GM12878 (cell line): ENCODE measurements at regions not wholly inside any gene's neighbourhood (a gene's known extent, or its start where the extent isn't known, plus 50 kb on each side); places are given as distances from the start of the nearest gene placed in this dataset.

ENCODE experiments used
- ATAC-seq: fragments of 200-7000 bp; cut with Tn5 transposase; 3 replicates; pipeline ENCODE4 v1.9.1; 2020; ENCODE audit warnings: mild to moderate bottlenecking, moderate library complexity
- BruUV-seq: library from RNA; stranded (reverse); fragments of 400-500 nt; replicated peaks from 2 replicates; lab custom pipeline; 2021; lab: Mats Ljungman, UMichigan
- CTCF ChIA-PET: fragments of 300-600 bp; sonication (Branson Sonifier 250); formaldehyde crosslinking; extraction: SDS; loops from one replicate; lab custom pipeline; 2021; ENCODE audit warnings: inconsistent platforms; lab: Yijun Ruan, JAX
- POLR2A ChIA-PET: fragments of 350-600 bp; formaldehyde crosslinking; extraction: SDS; loops from one replicate; lab custom pipeline; 2021; ENCODE audit warnings: inconsistent platforms; lab: Charles Lee
- RAD21 ChIA-PET: fragments of 300-600 bp; sonication (Branson Sonifier 250); formaldehyde crosslinking; loops from one replicate; lab custom pipeline; 2023; ENCODE audit warnings: antibody characterized with exemption; ENCODE audit not compliant: unreplicated experiment; lab: Charles Lee
- SMC1A ChIA-PET: fragments of 300-600 bp; sonication (Branson Sonifier 250); formaldehyde crosslinking; loops from one replicate; lab custom pipeline; 2023; ENCODE audit not compliant: unreplicated experiment, uncharacterized antibody; lab: Charles Lee
- DNase-seq: peaks from one replicate; pipeline ENCODE4 v3.0.0-alpha.2; 2011; ENCODE audit warnings: low read depth, low spot score
- FAIRE-seq: peaks from 3 replicates; lab custom pipeline; 2011; peaks lifted over from hg19 to GRCh38; lab: Jason Lieb, UNC
- H2AFZ ChIP-seq: 2 replicates; pipeline ENCODE4 v1.6.0; 2011; ENCODE audit warnings: low read depth, low read length, control low read depth; ENCODE audit not compliant: control insufficient read depth
- H3K27ac ChIP-seq: 2 replicates; pipeline ENCODE4 v1.5.1; 2011; ENCODE audit warnings: control low read depth; ENCODE audit not compliant: control insufficient read depth, insufficient read depth
- H3K27me3 ChIP-seq, 2 experiments: replicated peaks in 1 of 2; 2 replicates each; pipeline versions ENCODE4 v1.6.0 to v1.6.1; 2011; ENCODE audit warnings: low read length in 1 of 2; ENCODE audit not compliant: control insufficient read depth in 2 of 2, insufficient read depth in 2 of 2
- H3K36me3 ChIP-seq, 2 experiments: 2 replicates each; pipeline ENCODE4 v1.5.1; 2011; ENCODE audit warnings: low read length in 1 of 2; ENCODE audit not compliant: control insufficient read depth in 2 of 2, insufficient read depth in 2 of 2
- H3K4me1 ChIP-seq: 2 replicates; pipeline ENCODE4 v1.6.1; 2011; ENCODE audit warnings: mild to moderate bottlenecking, low read length, moderate library complexity, mixed read lengths; ENCODE audit not compliant: control insufficient read depth, insufficient read depth
- H3K4me2 ChIP-seq: 2 replicates; pipeline ENCODE4 v1.6.0; 2011; ENCODE audit warnings: control low read depth; ENCODE audit not compliant: control insufficient read depth, insufficient read depth
- H3K4me3 ChIP-seq: fragments of 200-600 bp; sonication (generic); 2 replicates; pipeline ENCODE4 v1.5.1; 2016
- H3K79me2 ChIP-seq: 2 replicates; pipeline ENCODE4 v1.6.0; 2011; ENCODE audit warnings: low read length; ENCODE audit not compliant: control insufficient read depth, insufficient read depth
- H3K9ac ChIP-seq: 2 replicates; pipeline ENCODE4 v1.8.0; 2011; ENCODE audit warnings: low read length, control low read depth, mixed read lengths; ENCODE audit not compliant: control insufficient read depth, insufficient read depth
- H3K9me3 ChIP-seq: replicated peaks from 3 replicates; pipeline ENCODE4 v1.5.1; 2011; ENCODE audit warnings: mild to moderate bottlenecking, low read length; ENCODE audit not compliant: control insufficient read depth, insufficient read depth
- H4K20me1 ChIP-seq: 2 replicates; pipeline ENCODE4 v1.6.0; 2011; ENCODE audit not compliant: control insufficient read depth, insufficient read depth
- BACH1 ChIP-seq: fragments of 450-650 bp; IDR thresholded peaks from 2 replicates; pipeline ENCODE4 v1.6.1; 2017; ENCODE audit warnings: mild to moderate bottlenecking, borderline replicate concordance
- BMI1 ChIP-seq: fragments of 450-650 bp; IDR thresholded peaks from 2 replicates; pipeline ENCODE4 v1.6.1; 2016; ENCODE audit warnings: mild to moderate bottlenecking, moderate library complexity, borderline replicate concordance
- CBFB ChIP-seq: IDR thresholded peaks from 2 replicates; pipeline ENCODE4 v1.6.1; 2016; ENCODE audit warnings: antibody characterized with exemption, low read depth
- ETV6 ChIP-seq, 2 experiments: fragments of 450-650 bp in 1 of 2; IDR thresholded peaks in 1 of 2; conservative IDR thresholded peaks in 1 of 2; 2 replicates each; pipeline ENCODE4 v1.6.1; 2014; ENCODE audit warnings: antibody characterized with exemption in 1 of 2, borderline replicate concordance in 1 of 2, low read depth in 1 of 2, mild to moderate bottlenecking in 1 of 2, moderate library complexity in 1 of 2
- EZH2 ChIP-seq: IDR thresholded peaks from 2 replicates; pipeline ENCODE4 v1.6.1; 2012; ENCODE audit warnings: low read depth, mild to moderate bottlenecking, control low read depth, inconsistent platforms, low read length, borderline replicate concordance; ENCODE audit not compliant: control insufficient read depth
- HSF1 ChIP-seq: fragments of 150-350 bp; IDR thresholded peaks from 2 replicates; pipeline ENCODE4 v1.6.1; 2014; ENCODE audit warnings: mild to moderate bottlenecking, low read depth, low read length
- IKZF2 ChIP-seq, 2 experiments: fragments of 450-650 bp; IDR thresholded peaks; 2 replicates each; pipeline ENCODE4 v1.6.1; 2017; ENCODE audit warnings: mild to moderate bottlenecking in 2 of 2, moderate library complexity in 2 of 2
- IRF4 ChIP-seq: IDR thresholded peaks from 2 replicates; pipeline ENCODE4 v1.6.1; 2011; ENCODE audit warnings: low read depth, low read length
- MEF2A ChIP-seq: IDR thresholded peaks from 2 replicates; pipeline ENCODE4 v1.6.1; 2011; ENCODE audit warnings: low read depth, mild to moderate bottlenecking, low read length, moderate library complexity; ENCODE audit not compliant: insufficient read depth
- MYC ChIP-seq: IDR thresholded peaks from 2 replicates; pipeline ENCODE4 v1.6.1; 2011; ENCODE audit warnings: mild to moderate bottlenecking, low read length, moderate library complexity, inconsistent platforms; ENCODE audit not compliant: insufficient read depth, insufficient replicate concordance, insufficient read length, severe bottlenecking
- NR2C2 ChIP-seq: IDR thresholded peaks from 2 replicates; pipeline ENCODE4 v1.6.1; 2011; ENCODE audit warnings: borderline replicate concordance, low read depth; ENCODE audit not compliant: control insufficient read depth, insufficient read length
- POU2F2 ChIP-seq: IDR thresholded peaks from 3 replicates; pipeline ENCODE4 v1.6.1; 2011; ENCODE audit warnings: low read depth, mild to moderate bottlenecking, low read length, borderline replicate concordance
- RCOR1 ChIP-seq: conservative IDR thresholded peaks from 2 replicates; pipeline ENCODE4 v1.6.1; 2012; ENCODE audit warnings: low read depth, low read length, improper control_type of control experiment
- SMAD5 ChIP-seq: IDR thresholded peaks from 2 replicates; pipeline ENCODE4 v1.6.1; 2016; ENCODE audit warnings: antibody characterized with exemption, low read depth
- USF1 ChIP-seq: IDR thresholded peaks from 2 replicates; pipeline ENCODE4 v1.6.1; 2011; ENCODE audit warnings: borderline replicate concordance, low read depth, mild to moderate bottlenecking, moderate library complexity, mixed read lengths, low read length; ENCODE audit not compliant: insufficient read depth; ENCODE audit errors: extremely low read length
- ZBED1 ChIP-seq: IDR thresholded peaks from 2 replicates; pipeline ENCODE4 v1.6.1; 2016; ENCODE audit warnings: borderline replicate concordance
- WGBS: methylation state at CpG from one replicate; pipeline ENCODE4 v1.1.6; 2016; ENCODE audit warnings: low lambda C conversion rate; ENCODE audit not compliant: insufficient replicate concordance, insufficient coverage; ENCODE audit errors: missing lambda C conversion rate; 5-methylcytosine and 5-hydroxymethylcytosine counted together
- in situ Hi-C: fragments of 300-500 bp; cut with MboI; formaldehyde crosslinking; loops from 9 replicates; pipeline ENCODE4 v1.14.3; 2018; ENCODE audit warnings: mixed read lengths
- intact Hi-C: fragments of 100-400 bp; cut with micrococcal nuclease; formaldehyde crosslinking; loops from one replicate; pipeline ENCODE4 v1.14.2; 2022; ENCODE audit not compliant: unreplicated experiment
- TF ChIP-seq, protein P1 (sequence below): fragments of 450-650 bp; IDR thresholded peaks from 2 replicates; pipeline ENCODE4 v1.6.1; 2018; ENCODE audit warnings: mild to moderate bottlenecking, low read depth, moderate library complexity; ENCODE audit not compliant: partially characterized antibody

- WGBS, result 57% methylated on average over 5 of the region's 5 CpGs
- H2AFZ ChIP-seq, result no peak overlapping the region
- H3K27me3 ChIP-seq, result peaks cover 1 to 5% of the 10 kb centered on the region in 2 experiments; a peak in 2 of 4 replicates
- SMC1A ChIA-PET, result interaction anchor here (0.7 kb wide), 1 partner anchor 11 kb away, joined by 3 read pairs; no protein-coding TSS in a partner anchor
- intact Hi-C loops (no loop called here), in situ Hi-C loops (no loop called here)
- RAD21 ChIA-PET, result no interaction called here
- no peaks in the 10 kb centered on the region for H4K20me1 ChIP-seq
- no peak overlapping the region for H3K4me3 ChIP-seq
- no peak overlapping the region for H3K4me2 ChIP-seq
- BruUV-seq, result no TSS peak
- ATAC-seq (no peak), FAIRE-seq (no peak), DNase-seq (no peak)
- POLR2A ChIA-PET, result no interaction called here
- H3K9ac ChIP-seq, result no peak overlapping the region
- CTCF ChIA-PET, result no interaction called here
- H3K9me3 ChIP-seq, result no peaks in the 10 kb centered on the region; the same call in 2 of the 3 replicates
- no peaks in the 10 kb centered on the region for H3K4me1 ChIP-seq
- H3K79me2 ChIP-seq, result no peaks in the 10 kb centered on the region
- TF ChIP-seq USF1 (no peak), IRF4 (no peak), MYC (no peak), IKZF2 (IDR thresholded peaks at IDR 0.05) (no peak), BMI1 (no peak), POU2F2 (no peak), CBFB (no peak), HSF1 (no peak), MEF2A (no peak), BACH1 (no peak), RCOR1 (no peak), SMAD5 (no peak), ZBED1 (no peak), EZH2 (no peak), NR2C2 (no peak), ETV6 (conservative IDR thresholded peaks at IDR 0.05 in 1 of 2, IDR thresholded peaks at IDR 0.05 in 1 of 2; ENCODE audit: borderline replicate concordance in 1 of 2, low read depth in 1 of 2) (no peak)
- TF ChIP-seq, protein P1, sequence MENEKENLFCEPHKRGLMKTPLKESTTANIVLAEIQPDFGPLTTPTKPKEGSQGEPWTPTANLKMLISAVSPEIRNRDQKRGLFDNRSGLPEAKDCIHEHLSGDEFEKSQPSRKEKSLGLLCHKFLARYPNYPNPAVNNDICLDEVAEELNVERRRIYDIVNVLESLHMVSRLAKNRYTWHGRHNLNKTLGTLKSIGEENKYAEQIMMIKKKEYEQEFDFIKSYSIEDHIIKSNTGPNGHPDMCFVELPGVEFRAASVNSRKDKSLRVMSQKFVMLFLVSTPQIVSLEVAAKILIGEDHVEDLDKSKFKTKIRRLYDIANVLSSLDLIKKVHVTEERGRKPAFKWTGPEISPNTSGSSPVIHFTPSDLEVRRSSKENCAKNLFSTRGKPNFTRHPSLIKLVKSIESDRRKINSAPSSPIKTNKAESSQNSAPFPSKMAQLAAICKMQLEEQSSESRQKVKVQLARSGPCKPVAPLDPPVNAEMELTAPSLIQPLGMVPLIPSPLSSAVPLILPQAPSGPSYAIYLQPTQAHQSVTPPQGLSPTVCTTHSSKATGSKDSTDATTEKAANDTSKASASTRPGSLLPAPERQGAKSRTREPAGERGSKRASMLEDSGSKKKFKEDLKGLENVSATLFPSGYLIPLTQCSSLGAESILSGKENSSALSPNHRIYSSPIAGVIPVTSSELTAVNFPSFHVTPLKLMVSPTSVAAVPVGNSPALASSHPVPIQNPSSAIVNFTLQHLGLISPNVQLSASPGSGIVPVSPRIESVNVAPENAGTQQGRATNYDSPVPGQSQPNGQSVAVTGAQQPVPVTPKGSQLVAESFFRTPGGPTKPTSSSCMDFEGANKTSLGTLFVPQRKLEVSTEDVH, result no peak
- no peaks in the 10 kb centered on the region for H3K36me3 ChIP-seq
- H3K27ac ChIP-seq, result no peak overlapping the region
Observed at GRCh38 chr20:24773168-24773567, 175.9 kb upstream of the CST7 start.
